CD4-positive, alpha-beta T cell (primary cell): ENCODE measurements at regions not wholly inside any gene's neighbourhood (a gene's known extent, or its start where the extent isn't known, plus 50 kb on each side); places are given as distances from the start of the nearest gene placed in this dataset.

Source experiments
- ATAC-seq: fragments of 200-7000 bp; cut with Tn5 transposase; one replicate; pipeline ENCODE4 v1.10.0; 2022; ENCODE audit warnings: mild to moderate bottlenecking; ENCODE audit not compliant: poor library complexity
- CTCF ChIA-PET: fragments of 350-600 bp; sonication (Branson Sonifier 250); formaldehyde crosslinking; loops from one replicate; lab custom pipeline; 2021; ENCODE audit warnings: antibody characterized with exemption, inconsistent platforms; lab: Charles Lee
- POLR2A ChIA-PET: fragments of 350-600 bp; sonication (Branson Sonifier 250); formaldehyde crosslinking; loops from one replicate; lab custom pipeline; 2021; ENCODE audit warnings: antibody characterized with exemption, inconsistent platforms; lab: Charles Lee
- DNase-seq, 14 experiments: peaks; one replicate each; pipeline ENCODE4 v3.0.0-alpha.2; 2013 to 2020; ENCODE audit warnings: mixed read lengths in 2 of 14
- H3K27ac ChIP-seq, 2 donors: one replicate each; pipeline versions ENCODE4 v1.5.1 to v1.7.0; 2013; ENCODE audit warnings: low read length in 2 of 2, low read depth in 1 of 2, mild to moderate bottlenecking in 1 of 2
- H3K27me3 ChIP-seq, 2 experiments: 1 replicate in 1 of 2; 2 replicates in 1 of 2; pipeline versions ENCODE4 v1.6.1 to v1.7.0; 2013; ENCODE audit warnings: low read length in 2 of 2, control low read depth in 1 of 2, mild to moderate bottlenecking in 1 of 2, moderate library complexity in 1 of 2; ENCODE audit not compliant: insufficient read depth in 2 of 2, control insufficient read depth in 1 of 2
- H3K36me3 ChIP-seq: one replicate; pipeline ENCODE4 v1.6.1; 2013; ENCODE audit warnings: low read length, control low read depth; ENCODE audit not compliant: insufficient read depth
- H3K4me1 ChIP-seq: one replicate; pipeline ENCODE4 v1.6.1; 2013; ENCODE audit warnings: low read length, control low read depth; ENCODE audit not compliant: insufficient read depth
- H3K4me3 ChIP-seq: one replicate; pipeline ENCODE4 v1.5.1; 2013; ENCODE audit warnings: mild to moderate bottlenecking, low read length, moderate library complexity
- H3K9me3 ChIP-seq, 2 experiments: 1 replicate in 1 of 2; 2 replicates in 1 of 2; pipeline versions ENCODE4 v1.6.1 to v1.7.0; 2013; ENCODE audit warnings: low read length in 2 of 2, mild to moderate bottlenecking in 2 of 2, control low read depth in 1 of 2, moderate library complexity in 1 of 2; ENCODE audit not compliant: control insufficient read depth in 1 of 2, insufficient read depth in 1 of 2
- H3K27ac Mint-ChIP-seq: one replicate; pipeline ENCODE4 v1.8.0; 2020; ENCODE audit warnings: mixed read lengths
- H3K27me3 Mint-ChIP-seq: one replicate; pipeline ENCODE4 v1.8.0; 2021; ENCODE audit warnings: mixed read lengths
- H3K36me3 Mint-ChIP-seq: one replicate; pipeline ENCODE4 v1.8.0; 2021; ENCODE audit warnings: low read depth, mixed read lengths
- H3K4me1 Mint-ChIP-seq: one replicate; pipeline ENCODE4 v1.8.0; 2021; ENCODE audit warnings: low read depth, mixed read lengths
- H3K4me3 Mint-ChIP-seq: one replicate; pipeline ENCODE4 v1.8.0; 2020; ENCODE audit warnings: mild to moderate bottlenecking, mixed read lengths
- H3K9me3 Mint-ChIP-seq: one replicate; pipeline ENCODE4 v1.8.0; 2020; ENCODE audit warnings: mixed read lengths
- intact Hi-C, 2 experiments: fragments of 100-400 bp; cut with DNase I in 1 of 2; cut with micrococcal nuclease in 1 of 2; formaldehyde crosslinking; loops; one replicate each; pipeline versions ENCODE4 v1.15.1 to v1.9.0; 2023 to 2025; cut with DNase I, micrococcal nuclease
- TF ChIP-seq, protein P1 (sequence below): fragments of 200-600 bp; IDR thresholded peaks from one replicate; pipeline ENCODE4 v1.8.0; 2022; ENCODE audit warnings: antibody characterized with exemption, mild to moderate bottlenecking

GRCh38 chr16:73793871-73794437 lies 502.7 kb upstream of the PSMD7 start:
- ChIA-PET CTCF (no interaction called here), POLR2A (no interaction called here)
- Histone ChIP-seq H3K36me3 (no peaks in the 10 kb centered on the region), H3K4me1 (no peaks in the 10 kb centered on the region), H3K27ac (no peak overlapping the region), H3K9me3 (peaks cover 0 to 11% of the 10 kb centered on the region in 2 experiments), H3K27me3 (no peaks in the 10 kb centered on the region), H3K4me3 (no peak overlapping the region)
- no peak overlapping the region for H3K27ac Mint-ChIP-seq
- no peak overlapping the region for H3K4me3 Mint-ChIP-seq
- H3K36me3 Mint-ChIP-seq: no peaks in the 10 kb centered on the region
- no peaks in the 10 kb centered on the region for H3K4me1 Mint-ChIP-seq
- intact Hi-C loops: no loop called here
- H3K27me3 Mint-ChIP-seq: peaks cover 9% of the 10 kb centered on the region
- no peaks in the 10 kb centered on the region for H3K9me3 Mint-ChIP-seq
- no peak for ATAC-seq
- DNase-seq: no peak
- TF ChIP-seq, protein P1, sequence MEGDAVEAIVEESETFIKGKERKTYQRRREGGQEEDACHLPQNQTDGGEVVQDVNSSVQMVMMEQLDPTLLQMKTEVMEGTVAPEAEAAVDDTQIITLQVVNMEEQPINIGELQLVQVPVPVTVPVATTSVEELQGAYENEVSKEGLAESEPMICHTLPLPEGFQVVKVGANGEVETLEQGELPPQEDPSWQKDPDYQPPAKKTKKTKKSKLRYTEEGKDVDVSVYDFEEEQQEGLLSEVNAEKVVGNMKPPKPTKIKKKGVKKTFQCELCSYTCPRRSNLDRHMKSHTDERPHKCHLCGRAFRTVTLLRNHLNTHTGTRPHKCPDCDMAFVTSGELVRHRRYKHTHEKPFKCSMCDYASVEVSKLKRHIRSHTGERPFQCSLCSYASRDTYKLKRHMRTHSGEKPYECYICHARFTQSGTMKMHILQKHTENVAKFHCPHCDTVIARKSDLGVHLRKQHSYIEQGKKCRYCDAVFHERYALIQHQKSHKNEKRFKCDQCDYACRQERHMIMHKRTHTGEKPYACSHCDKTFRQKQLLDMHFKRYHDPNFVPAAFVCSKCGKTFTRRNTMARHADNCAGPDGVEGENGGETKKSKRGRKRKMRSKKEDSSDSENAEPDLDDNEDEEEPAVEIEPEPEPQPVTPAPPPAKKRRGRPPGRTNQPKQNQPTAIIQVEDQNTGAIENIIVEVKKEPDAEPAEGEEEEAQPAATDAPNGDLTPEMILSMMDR: no peak

DNA sequence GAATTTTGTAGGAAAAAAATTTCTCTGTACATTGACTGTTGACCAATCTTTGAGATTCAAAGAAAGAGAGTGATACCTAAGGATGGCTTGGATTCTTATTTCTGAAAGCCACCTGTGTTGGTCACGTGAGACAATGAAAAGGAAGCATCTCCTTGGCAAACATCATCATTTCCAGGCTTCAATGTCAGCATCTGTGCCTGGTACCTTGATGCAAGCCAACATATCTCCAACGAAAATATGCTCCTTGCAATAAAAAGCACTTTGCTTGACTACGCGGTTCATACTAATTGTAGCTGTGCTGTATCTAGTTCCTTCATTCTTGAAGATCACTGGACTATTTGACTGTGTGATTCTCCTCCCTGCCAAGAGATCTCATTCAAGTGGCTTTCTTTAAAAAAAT lies 503.4 kb upstream of the PSMD7 start:
- Mint-ChIP-seq H3K36me3 (no peaks in the 10 kb centered on the region), H3K4me1 (no peaks in the 10 kb centered on the region), H3K4me3 (no peak overlapping the region), H3K27me3 (peaks cover 9% of the 10 kb centered on the region), H3K9me3 (no peaks in the 10 kb centered on the region), H3K27ac (no peak overlapping the region)
- POLR2A ChIA-PET: no interaction called here
- intact Hi-C loops: no loop called here
- TF ChIP-seq, protein P1: no peak
- H3K36me3 ChIP-seq: no peaks in the 10 kb centered on the region
- ATAC-seq: no peak
- H3K4me3 ChIP-seq: no peak overlapping the region
- CTCF ChIA-PET: no interaction called here
- peaks cover 0 to 11% of the 10 kb centered on the region in 2 experiments for H3K9me3 ChIP-seq
- H3K27me3 ChIP-seq: no peaks in the 10 kb centered on the region
- DNase-seq: no peak
- no peak overlapping the region for H3K27ac ChIP-seq
- no peaks in the 10 kb centered on the region for H3K4me1 ChIP-seq

DNA sequence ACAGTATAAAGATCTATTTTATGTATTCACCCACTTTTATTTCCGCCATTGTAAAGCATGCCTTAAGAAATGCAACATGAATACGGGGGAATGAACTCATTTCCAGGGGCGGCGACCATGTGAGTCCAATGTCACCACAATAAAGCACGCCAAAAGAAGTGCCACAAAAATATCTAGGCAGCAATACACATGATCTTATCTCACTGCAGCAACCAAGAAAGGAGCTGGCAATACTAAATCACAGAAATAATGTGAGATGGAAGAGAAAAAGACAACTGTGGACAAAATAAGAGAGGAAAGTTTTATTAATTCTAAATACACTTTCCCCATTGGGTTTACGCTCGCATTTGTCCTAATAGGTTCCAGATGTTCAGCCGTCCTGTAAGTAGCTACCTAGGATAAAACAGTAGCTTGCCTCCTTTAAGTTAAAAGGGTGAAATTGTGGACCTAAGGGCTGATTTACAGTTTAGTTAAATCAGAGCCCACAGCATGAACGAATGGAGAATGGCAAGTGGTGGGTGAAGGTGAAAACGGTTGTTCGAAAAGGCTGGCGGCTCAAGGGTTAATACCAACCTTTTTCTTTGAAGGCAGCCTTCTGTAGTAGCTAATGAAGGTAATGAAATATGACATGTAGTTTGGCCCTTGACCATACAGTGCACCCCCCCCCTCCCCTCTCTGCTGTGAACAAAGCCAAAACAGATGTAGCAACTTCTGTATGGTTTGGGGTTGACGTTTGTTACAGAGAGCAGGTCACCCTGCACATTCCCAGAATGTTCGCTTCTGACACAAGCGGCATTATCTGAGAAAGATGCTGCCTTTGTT lies 504.2 kb upstream of the PSMD7 start:
- ChIA-PET POLR2A (no interaction called here), CTCF (no interaction called here)
- H3K36me3 ChIP-seq: no peaks in the 10 kb centered on the region
- intact Hi-C loops: no loop called here
- no peak for ATAC-seq
- no peak overlapping the region for H3K4me3 ChIP-seq
- Mint-ChIP-seq H3K27me3 (peaks cover 9% of the 10 kb centered on the region), H3K27ac (no peak overlapping the region), H3K4me3 (no peak overlapping the region), H3K4me1 (no peaks in the 10 kb centered on the region), H3K36me3 (no peaks in the 10 kb centered on the region), H3K9me3 (no peaks in the 10 kb centered on the region)
- no peak overlapping the region for H3K27ac ChIP-seq
- TF ChIP-seq, protein P1: no peak
- no peak for DNase-seq
- no peaks in the 10 kb centered on the region for H3K4me1 ChIP-seq
- H3K27me3 ChIP-seq: no peaks in the 10 kb centered on the region
- peaks cover 0 to 11% of the 10 kb centered on the region in 2 experiments for H3K9me3 ChIP-seq
